ENCODE measurements at regions not wholly inside any gene's neighbourhood (a gene's known extent, or its start where the extent isn't known, plus 50 kb on each side); places are given as distances from the start of the nearest gene placed in this dataset.

- TF ChIP-seq RAD21 (IDR thresholded peaks at IDR 0.05; ENCODE audit: insufficient read depth, low read depth, low read length) = peak; percentile 83
- TF ChIP-seq CBX3 (IDR thresholded peaks at IDR 0.05; ENCODE audit: borderline replicate concordance, low read depth) = no peak
- no peak for TF ChIP-seq ATF7 (IDR thresholded peaks at IDR 0.05; ENCODE audit: low read depth)
- TF ChIP-seq CREB1 (IDR thresholded peaks at IDR 0.05; ENCODE audit: low read depth) = no peak
- TF ChIP-seq, protein P1, sequence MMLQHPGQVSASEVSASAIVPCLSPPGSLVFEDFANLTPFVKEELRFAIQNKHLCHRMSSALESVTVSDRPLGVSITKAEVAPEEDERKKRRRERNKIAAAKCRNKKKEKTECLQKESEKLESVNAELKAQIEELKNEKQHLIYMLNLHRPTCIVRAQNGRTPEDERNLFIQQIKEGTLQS (IDR thresholded peaks at IDR 0.05; ENCODE audit: borderline replicate concordance, extremely low read depth, low read depth, low read length) = no peak
- TF ChIP-seq, protein P2, sequence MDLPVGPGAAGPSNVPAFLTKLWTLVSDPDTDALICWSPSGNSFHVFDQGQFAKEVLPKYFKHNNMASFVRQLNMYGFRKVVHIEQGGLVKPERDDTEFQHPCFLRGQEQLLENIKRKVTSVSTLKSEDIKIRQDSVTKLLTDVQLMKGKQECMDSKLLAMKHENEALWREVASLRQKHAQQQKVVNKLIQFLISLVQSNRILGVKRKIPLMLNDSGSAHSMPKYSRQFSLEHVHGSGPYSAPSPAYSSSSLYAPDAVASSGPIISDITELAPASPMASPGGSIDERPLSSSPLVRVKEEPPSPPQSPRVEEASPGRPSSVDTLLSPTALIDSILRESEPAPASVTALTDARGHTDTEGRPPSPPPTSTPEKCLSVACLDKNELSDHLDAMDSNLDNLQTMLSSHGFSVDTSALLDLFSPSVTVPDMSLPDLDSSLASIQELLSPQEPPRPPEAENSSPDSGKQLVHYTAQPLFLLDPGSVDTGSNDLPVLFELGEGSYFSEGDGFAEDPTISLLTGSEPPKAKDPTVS (IDR thresholded peaks at IDR 0.05; ENCODE audit: low read depth, low read length) = no peak
- TF ChIP-seq TBL1XR1 (IDR thresholded peaks at IDR 0.05; ENCODE audit: low read depth, low read length) = no peak
- TF ChIP-seq, protein P3, sequence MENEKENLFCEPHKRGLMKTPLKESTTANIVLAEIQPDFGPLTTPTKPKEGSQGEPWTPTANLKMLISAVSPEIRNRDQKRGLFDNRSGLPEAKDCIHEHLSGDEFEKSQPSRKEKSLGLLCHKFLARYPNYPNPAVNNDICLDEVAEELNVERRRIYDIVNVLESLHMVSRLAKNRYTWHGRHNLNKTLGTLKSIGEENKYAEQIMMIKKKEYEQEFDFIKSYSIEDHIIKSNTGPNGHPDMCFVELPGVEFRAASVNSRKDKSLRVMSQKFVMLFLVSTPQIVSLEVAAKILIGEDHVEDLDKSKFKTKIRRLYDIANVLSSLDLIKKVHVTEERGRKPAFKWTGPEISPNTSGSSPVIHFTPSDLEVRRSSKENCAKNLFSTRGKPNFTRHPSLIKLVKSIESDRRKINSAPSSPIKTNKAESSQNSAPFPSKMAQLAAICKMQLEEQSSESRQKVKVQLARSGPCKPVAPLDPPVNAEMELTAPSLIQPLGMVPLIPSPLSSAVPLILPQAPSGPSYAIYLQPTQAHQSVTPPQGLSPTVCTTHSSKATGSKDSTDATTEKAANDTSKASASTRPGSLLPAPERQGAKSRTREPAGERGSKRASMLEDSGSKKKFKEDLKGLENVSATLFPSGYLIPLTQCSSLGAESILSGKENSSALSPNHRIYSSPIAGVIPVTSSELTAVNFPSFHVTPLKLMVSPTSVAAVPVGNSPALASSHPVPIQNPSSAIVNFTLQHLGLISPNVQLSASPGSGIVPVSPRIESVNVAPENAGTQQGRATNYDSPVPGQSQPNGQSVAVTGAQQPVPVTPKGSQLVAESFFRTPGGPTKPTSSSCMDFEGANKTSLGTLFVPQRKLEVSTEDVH (IDR thresholded peaks at IDR 0.05; ENCODE audit: low read depth, partially characterized antibody) = no peak
- no peak for TF ChIP-seq BACH1 (IDR thresholded peaks at IDR 0.05; ENCODE audit: borderline replicate concordance)
- TF ChIP-seq CUX1 (IDR thresholded peaks at IDR 0.05; ENCODE audit: insufficient replicate concordance, low read depth, low read length) = no peak
- TF ChIP-seq IRF4 (IDR thresholded peaks at IDR 0.05; ENCODE audit: low read depth, low read length) = no peak
- TF ChIP-seq, protein P4, sequence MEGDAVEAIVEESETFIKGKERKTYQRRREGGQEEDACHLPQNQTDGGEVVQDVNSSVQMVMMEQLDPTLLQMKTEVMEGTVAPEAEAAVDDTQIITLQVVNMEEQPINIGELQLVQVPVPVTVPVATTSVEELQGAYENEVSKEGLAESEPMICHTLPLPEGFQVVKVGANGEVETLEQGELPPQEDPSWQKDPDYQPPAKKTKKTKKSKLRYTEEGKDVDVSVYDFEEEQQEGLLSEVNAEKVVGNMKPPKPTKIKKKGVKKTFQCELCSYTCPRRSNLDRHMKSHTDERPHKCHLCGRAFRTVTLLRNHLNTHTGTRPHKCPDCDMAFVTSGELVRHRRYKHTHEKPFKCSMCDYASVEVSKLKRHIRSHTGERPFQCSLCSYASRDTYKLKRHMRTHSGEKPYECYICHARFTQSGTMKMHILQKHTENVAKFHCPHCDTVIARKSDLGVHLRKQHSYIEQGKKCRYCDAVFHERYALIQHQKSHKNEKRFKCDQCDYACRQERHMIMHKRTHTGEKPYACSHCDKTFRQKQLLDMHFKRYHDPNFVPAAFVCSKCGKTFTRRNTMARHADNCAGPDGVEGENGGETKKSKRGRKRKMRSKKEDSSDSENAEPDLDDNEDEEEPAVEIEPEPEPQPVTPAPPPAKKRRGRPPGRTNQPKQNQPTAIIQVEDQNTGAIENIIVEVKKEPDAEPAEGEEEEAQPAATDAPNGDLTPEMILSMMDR (IDR thresholded peaks at IDR 0.05 in 2 of 3, conservative IDR thresholded peaks at IDR 0.05 in 1 of 3; ENCODE audit: control insufficient read depth in 2 of 3, extremely low read depth in 1 of 3, insufficient read depth in 1 of 3, low read depth in 3 of 3, low read length in 3 of 3) = peak; percentile 78 to 87 (median 86)
- no peak for TF ChIP-seq PKNOX1 (IDR thresholded peaks at IDR 0.05)
These were observed 83.6 kb downstream of the CCNG2 start (continued) for GRCh38 chr4:77240469-77241066.

Data from GM12878 (cell line).